Activated CD4-positive, alpha-beta T cell treated with anti-CD3 and anti-CD28 coated beads, Interleukin-2, amount 10 ng/mL, durations not matched to agents 7 days and 5 days (primary cell): ENCODE measurements at regions not wholly inside any gene's neighbourhood (a gene's known extent, or its start where the extent isn't known, plus 50 kb on each side); places are given as distances from the start of the nearest gene placed in this dataset.

Source experiments
- CTCF ChIA-PET: fragments of 350-600 bp; sonication (Branson Sonifier 250); formaldehyde crosslinking; loops from one replicate; lab custom pipeline; 2021; ENCODE audit warnings: antibody characterized with exemption; lab: Charles Lee
- POLR2A ChIA-PET: fragments of 350-600 bp; sonication (Branson Sonifier 250); formaldehyde crosslinking; loops from one replicate; lab custom pipeline; 2021; ENCODE audit warnings: antibody characterized with exemption; lab: Charles Lee
- DNase-seq: peaks from one replicate; pipeline ENCODE4 v3.0.0-alpha.2; 2020
- H3K27ac Mint-ChIP-seq: one replicate; pipeline ENCODE4 v1.8.0; 2021; ENCODE audit warnings: mild to moderate bottlenecking, moderate library complexity, mixed read lengths
- H3K27me3 Mint-ChIP-seq: one replicate; pipeline ENCODE4 v1.8.0; 2021; ENCODE audit warnings: mixed read lengths
- H3K36me3 Mint-ChIP-seq: one replicate; pipeline ENCODE4 v1.8.0; 2021; ENCODE audit warnings: low read depth, mixed read lengths
- H3K4me1 Mint-ChIP-seq: one replicate; pipeline ENCODE4 v1.8.0; 2021; ENCODE audit warnings: mixed read lengths
- H3K4me3 Mint-ChIP-seq: one replicate; pipeline ENCODE4 v1.8.0; 2021; ENCODE audit warnings: mild to moderate bottlenecking, moderate library complexity, mixed read lengths
- H3K9me3 Mint-ChIP-seq: one replicate; pipeline ENCODE4 v1.8.0; 2021; ENCODE audit warnings: mixed read lengths

DNA sequence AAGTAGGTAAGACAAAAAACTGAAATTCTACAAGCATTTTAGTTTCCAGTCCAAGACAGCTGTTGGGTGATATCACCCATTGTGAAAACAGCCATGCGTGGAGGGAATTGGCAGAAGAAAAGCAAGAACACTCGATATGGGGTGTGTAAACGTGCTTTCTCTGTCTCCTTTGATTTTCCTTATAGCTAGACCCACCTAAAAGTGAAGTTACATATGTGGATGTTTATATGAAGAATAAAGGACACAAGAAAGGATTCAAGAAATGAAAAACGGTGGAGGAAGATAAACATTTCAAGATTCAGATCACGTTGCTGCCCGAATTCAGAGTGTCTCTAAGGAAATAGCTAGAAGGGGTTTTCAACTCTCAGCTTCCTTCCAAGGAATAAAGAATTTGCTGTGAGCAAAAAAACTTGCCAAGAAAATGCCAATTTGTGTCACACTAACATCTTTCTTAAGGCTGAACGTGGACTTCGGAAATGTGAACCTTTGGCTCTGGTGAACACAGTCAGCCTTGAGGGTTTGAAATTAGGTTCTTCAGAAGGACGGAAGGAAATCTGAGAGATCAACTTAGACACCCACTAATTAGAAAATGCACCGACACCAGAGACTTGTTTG, 269.0 kb upstream of the ADAMTS9 start:
- H3K36me3 Mint-ChIP-seq: no peaks in the 10 kb centered on the region
- H3K4me3 Mint-ChIP-seq: no peak overlapping the region
- DNase-seq: no peak
- H3K4me1 Mint-ChIP-seq: no peaks in the 10 kb centered on the region
- no peak overlapping the region for H3K27ac Mint-ChIP-seq
- peaks cover 6% of the 10 kb centered on the region for H3K9me3 Mint-ChIP-seq
- ChIA-PET CTCF (no interaction called here), POLR2A (no interaction called here)
- no peaks in the 10 kb centered on the region for H3K27me3 Mint-ChIP-seq

DNA sequence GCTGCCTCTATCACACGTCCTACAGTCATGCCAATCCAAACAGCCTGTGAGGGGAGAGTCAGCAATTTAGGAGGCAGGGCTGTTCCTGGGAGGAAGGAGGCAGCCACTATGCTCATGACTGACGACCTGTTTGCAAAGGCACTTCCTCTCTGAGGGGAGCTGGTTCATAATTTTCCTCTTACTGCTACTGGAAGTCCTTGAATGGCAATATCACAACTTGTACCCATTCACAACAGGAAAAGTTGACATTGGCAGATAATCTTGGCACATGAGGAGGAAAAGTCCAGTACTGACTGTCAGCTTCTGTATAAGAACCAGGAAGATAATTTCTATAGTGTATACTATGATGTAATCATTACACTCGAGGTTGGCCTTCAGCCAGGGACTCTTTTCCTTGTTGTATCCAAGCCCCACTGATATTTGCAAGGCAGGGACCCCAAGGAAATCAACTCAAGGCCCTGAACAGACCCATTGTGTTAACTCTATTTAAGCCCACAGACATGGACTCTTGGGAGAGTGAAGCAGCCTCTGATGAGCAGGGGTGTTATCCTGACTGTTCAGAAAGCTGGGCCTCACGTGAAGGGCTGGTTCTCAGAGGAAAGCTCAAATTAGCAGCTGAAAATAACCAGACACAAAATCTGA, 267.3 kb upstream of the ADAMTS9 start:
- POLR2A ChIA-PET: no interaction called here

DNA sequence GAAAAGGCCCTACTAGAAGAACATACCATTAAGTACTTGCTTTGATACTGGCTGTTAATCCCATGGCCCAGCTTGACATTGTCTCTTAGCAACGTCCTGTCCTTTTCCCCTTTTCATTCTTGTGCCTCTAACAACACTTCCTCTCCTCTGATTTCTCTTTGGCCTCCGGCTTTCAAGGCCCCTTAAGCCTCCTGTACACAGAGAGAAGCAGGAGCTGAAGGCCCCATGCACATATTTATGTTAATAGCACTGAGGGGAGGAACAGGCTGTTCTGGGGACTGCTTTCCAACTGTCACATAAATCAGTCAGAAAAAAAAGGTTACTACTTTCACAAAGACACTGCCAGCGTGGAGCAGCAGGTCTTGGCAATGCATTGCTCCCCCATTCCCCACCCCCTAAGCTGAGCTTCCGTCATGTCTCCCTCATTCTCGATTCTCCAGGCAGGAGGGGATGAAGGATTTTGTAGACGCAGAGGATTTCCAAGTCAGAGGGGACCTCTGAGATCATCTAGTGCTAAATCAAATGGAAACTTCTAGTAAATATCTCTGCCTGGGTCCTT, 257.4 kb upstream of the ADAMTS9 start:
- Mint-ChIP-seq H3K4me1 (no peaks in the 10 kb centered on the region), H3K27me3 (no peaks in the 10 kb centered on the region), H3K36me3 (no peaks in the 10 kb centered on the region), H3K27ac (no peak overlapping the region), H3K4me3 (no peak overlapping the region), H3K9me3 (peaks cover 4% of the 10 kb centered on the region)
- ChIA-PET CTCF (interaction anchor here (1.3 kb wide), 1 partner anchor 32 kb away, joined by 3 read pairs; no protein-coding TSS in a partner anchor), POLR2A (no interaction called here)
- no peak for DNase-seq

More for the DNA sequence above, 267.3 kb upstream of the ADAMTS9 start:
- DNase-seq: no peak
- Mint-ChIP-seq H3K4me3 (no peak overlapping the region), H3K36me3 (no peaks in the 10 kb centered on the region), H3K27ac (no peak overlapping the region), H3K27me3 (no peaks in the 10 kb centered on the region), H3K4me1 (no peaks in the 10 kb centered on the region), H3K9me3 (peaks cover 6% of the 10 kb centered on the region)
- CTCF ChIA-PET: no interaction called here

DNA sequence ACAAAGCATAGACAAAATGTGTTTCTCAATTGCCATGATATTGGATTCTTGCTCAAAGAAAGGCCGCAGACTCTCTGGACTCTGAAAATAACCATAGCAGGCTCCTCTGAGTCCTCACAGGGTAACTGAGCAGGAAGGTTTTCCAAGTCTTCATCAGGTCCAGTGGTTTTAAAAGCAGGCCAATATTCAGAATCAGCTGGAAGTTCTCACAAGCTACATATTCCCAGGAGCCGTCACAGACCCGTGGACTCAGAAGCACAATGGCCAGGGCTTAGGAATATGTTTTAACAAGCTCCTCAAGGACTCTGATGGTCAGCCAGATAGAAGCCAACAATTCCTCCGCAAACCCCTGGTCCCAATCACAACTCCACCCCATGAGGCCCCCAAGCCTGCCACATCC, 256.1 kb upstream of the ADAMTS9 start:
- ChIA-PET POLR2A (no interaction called here), CTCF (interaction anchor here (1.3 kb wide), 1 partner anchor 34 kb away, joined by 3 read pairs; no protein-coding TSS in a partner anchor)
- no peak overlapping the region for H3K27ac Mint-ChIP-seq
- no peaks in the 10 kb centered on the region for H3K27me3 Mint-ChIP-seq
- no peaks in the 10 kb centered on the region for H3K4me1 Mint-ChIP-seq
- H3K9me3 Mint-ChIP-seq: peaks cover 4% of the 10 kb centered on the region
- DNase-seq: no peak
- no peaks in the 10 kb centered on the region for H3K36me3 Mint-ChIP-seq
- H3K4me3 Mint-ChIP-seq: no peak overlapping the region

DNA sequence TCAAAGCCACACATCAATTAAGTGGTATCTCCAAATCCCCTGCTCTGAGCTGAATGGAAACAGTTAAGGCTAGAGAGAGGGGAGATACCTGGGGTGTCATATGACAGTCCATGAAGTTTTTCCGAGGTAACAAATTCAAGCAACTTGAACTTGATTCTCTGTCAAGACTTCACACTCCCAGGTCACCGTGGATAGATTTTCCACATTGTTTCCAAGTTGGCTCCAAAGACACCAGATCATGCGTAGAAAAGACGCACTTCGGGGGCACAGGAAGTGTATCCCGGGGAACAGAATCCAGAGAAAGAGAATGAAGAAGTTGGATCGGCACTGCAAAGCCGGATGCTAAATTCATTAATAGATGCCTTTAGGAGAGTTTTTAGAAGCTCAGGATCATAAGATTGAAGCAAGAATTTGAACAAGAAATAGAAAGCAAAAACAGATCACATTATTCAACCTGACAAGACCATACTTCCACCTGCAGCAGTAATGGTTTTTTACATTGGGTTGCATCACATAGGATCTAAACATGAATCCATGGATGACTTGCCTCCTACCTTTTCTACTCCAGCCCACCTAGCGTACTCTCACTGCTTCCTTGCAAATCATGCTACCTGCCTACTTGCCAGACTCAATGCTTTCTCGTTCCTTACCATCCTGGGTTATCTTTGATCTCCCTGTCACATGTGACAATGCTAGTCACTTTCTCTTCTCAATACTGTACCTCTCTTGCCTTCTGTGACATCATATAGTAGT, 253.0 kb upstream of the ADAMTS9 start:
- H3K4me3 Mint-ChIP-seq: no peak overlapping the region
- ChIA-PET CTCF (interaction anchor here (0.6 kb wide), 1 partner anchor 1223 kb away, joined by 4 read pairs; no protein-coding TSS in a partner anchor), POLR2A (no interaction called here)
- DNase-seq: no peak
- H3K36me3 Mint-ChIP-seq: no peaks in the 10 kb centered on the region
- peaks cover 4% of the 10 kb centered on the region for H3K9me3 Mint-ChIP-seq
- no peak overlapping the region for H3K27ac Mint-ChIP-seq
- no peaks in the 10 kb centered on the region for H3K4me1 Mint-ChIP-seq
- H3K27me3 Mint-ChIP-seq: no peaks in the 10 kb centered on the region

DNA sequence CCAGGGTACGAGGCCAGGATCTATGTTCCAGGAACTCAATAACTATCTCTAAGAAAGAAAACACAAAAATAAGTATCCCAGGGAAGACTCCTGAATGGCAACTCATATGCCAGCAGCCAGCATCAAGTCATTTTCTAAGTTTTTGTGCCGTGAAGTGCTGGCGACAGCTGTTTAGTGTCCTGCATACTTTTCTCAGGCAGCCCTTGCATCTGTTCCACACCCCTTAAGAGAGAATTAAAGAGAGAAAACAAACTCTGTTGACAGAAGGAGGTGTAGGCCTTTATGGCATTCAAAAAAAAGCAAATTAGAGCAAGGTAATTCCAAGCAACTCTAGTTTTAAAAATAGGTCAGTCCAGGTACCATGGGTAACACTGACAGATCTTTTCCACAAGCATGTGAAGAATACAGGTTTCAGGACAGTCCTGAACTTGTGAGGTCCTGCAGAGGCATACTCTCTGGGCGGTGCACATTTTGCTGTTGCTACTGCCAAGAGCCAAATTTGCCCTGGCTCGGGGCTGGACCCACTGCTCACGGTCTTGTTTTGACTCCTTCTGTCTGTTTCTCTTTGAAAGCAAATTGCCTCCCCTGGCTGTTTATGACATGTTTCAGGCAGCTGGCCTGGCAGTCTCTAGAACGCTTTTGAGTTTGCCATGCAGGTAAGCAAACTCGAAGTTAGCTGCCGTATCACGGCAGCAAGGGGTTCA, 252.1 kb upstream of the ADAMTS9 start:
- H3K4me1 Mint-ChIP-seq: no peaks in the 10 kb centered on the region
- ChIA-PET CTCF (interaction anchor here (0.6 kb wide), 1 partner anchor 24 kb away, joined by 3 read pairs; no protein-coding TSS in a partner anchor), POLR2A (no interaction called here)
- no peak overlapping the region for H3K4me3 Mint-ChIP-seq
- no peak overlapping the region for H3K27ac Mint-ChIP-seq
- DNase-seq: no peak
- no peaks in the 10 kb centered on the region for H3K36me3 Mint-ChIP-seq
- peaks cover 4% of the 10 kb centered on the region for H3K9me3 Mint-ChIP-seq
- no peaks in the 10 kb centered on the region for H3K27me3 Mint-ChIP-seq

DNA sequence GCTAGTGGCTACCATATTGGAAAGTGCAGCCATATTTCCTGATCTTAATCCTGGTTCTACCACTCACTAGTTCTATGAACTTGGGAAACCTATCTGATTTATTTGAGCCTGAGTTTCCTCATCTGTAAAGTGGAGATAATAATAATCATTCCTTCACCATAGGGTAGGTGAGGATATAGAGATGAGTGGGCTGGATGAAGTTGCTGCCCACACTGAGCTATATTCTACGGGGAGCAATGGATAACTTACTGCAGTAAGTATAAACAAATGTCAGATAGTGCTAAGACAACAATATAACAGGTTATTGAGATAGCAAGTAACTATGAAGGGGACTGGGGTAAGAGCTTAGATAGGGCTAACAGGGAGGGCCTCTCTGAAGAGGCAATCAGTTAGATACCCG, 251.5 kb upstream of the ADAMTS9 start:
- Mint-ChIP-seq H3K27me3 (no peaks in the 10 kb centered on the region), H3K27ac (no peak overlapping the region), H3K36me3 (no peaks in the 10 kb centered on the region), H3K4me1 (no peaks in the 10 kb centered on the region), H3K9me3 (peaks cover 7% of the 10 kb centered on the region), H3K4me3 (no peak overlapping the region)
- ChIA-PET POLR2A (no interaction called here), CTCF (no interaction called here)
- no peak for DNase-seq

DNA sequence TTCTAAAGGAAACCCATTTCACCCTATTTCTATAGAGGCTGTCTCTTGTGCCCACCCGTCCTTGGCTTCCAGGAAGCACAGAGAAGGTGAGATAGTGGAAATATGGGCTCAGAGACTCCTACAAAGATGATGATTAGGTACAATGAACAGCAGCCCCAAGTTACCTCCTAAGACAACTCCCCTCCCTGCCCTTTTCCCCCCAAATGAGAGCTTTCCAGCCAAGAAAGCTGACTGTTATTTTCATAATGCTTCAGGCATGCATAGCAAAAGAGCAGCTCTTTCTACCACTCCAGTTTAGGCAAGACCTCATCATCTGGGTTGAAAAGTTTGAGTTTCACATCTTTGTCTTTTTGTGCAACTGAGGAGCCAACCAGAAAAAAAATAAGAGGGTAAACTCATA, 248.8 kb upstream of the ADAMTS9 start:
- H3K9me3 Mint-ChIP-seq: peaks cover 17% of the 10 kb centered on the region
- ChIA-PET POLR2A (no interaction called here), CTCF (no interaction called here)
- no peaks in the 10 kb centered on the region for H3K27me3 Mint-ChIP-seq
- no peak overlapping the region for H3K4me3 Mint-ChIP-seq
- H3K4me1 Mint-ChIP-seq: no peaks in the 10 kb centered on the region
- no peaks in the 10 kb centered on the region for H3K36me3 Mint-ChIP-seq
- no peak for DNase-seq
- H3K27ac Mint-ChIP-seq: no peak overlapping the region

DNA sequence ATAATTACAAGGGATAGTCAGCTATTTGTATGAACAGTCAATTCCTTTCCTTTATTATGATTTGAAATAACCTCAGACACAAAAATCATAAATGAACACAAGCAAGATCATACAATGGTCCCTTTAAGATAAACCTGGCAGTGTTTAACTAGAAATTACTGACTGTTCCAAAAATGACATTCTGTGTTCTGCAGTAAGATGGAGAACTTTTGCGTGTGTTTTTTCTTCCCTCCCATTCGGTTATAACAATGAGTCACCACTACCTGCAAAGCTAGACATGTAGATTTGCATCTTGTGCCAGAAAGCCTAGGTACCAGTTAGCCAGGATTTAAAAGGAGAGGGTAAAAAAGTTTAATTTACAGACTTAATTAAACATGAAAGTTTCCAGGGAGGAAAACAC, 248.2 kb upstream of the ADAMTS9 start:
- CTCF ChIA-PET: interaction anchor here (0.6 kb wide), 1 partner anchor 118 kb away, joined by 3 read pairs; no protein-coding TSS in a partner anchor
- H3K4me1 Mint-ChIP-seq: no peaks in the 10 kb centered on the region

DNA sequence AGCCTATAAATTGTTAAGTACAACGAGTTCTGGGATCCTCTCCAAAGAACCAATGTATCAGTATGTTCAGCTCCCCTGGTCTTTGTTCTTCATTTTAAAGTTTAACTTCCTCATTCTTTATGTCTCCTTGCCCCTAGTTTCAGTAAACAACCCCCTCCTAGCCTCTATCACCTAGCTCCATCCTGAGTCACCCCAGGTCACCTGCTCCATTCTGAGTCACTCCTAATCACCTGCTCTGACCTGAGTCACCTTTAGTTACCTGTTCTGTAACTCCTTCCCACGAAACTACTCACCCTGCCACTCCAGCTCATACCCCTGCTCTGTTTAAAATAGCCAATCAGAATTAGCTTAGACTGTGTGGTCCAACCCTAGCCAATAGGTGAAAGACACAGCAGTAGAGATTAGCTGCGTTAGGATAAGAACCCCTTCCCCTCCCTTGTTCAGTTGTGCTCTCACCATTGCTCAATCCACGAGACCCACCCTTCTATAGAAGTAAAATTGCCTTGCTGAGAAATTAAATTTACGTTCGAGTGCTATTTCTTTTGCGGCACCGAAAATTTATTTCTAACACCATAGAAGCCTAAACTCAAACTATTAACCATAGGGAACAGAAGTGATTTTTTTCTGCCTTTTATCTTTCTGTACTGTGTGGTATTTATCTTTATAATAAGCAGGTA, 245.0 kb upstream of the ADAMTS9 start:
- no peaks in the 10 kb centered on the region for H3K36me3 Mint-ChIP-seq
- no peaks in the 10 kb centered on the region for H3K4me1 Mint-ChIP-seq
- H3K4me3 Mint-ChIP-seq: no peak overlapping the region
- H3K9me3 Mint-ChIP-seq: peaks cover 15% of the 10 kb centered on the region
- no peaks in the 10 kb centered on the region for H3K27me3 Mint-ChIP-seq
- DNase-seq: no peak
- CTCF ChIA-PET: no interaction called here
- POLR2A ChIA-PET: no interaction called here
- no peak overlapping the region for H3K27ac Mint-ChIP-seq

More for the DNA sequence above, 248.2 kb upstream of the ADAMTS9 start:
- Mint-ChIP-seq H3K27me3 (no peaks in the 10 kb centered on the region), H3K9me3 (peaks cover 15% of the 10 kb centered on the region), H3K36me3 (no peaks in the 10 kb centered on the region), H3K27ac (no peak overlapping the region), H3K4me3 (no peak overlapping the region)
- DNase-seq: no peak
- POLR2A ChIA-PET: no interaction called here

DNA sequence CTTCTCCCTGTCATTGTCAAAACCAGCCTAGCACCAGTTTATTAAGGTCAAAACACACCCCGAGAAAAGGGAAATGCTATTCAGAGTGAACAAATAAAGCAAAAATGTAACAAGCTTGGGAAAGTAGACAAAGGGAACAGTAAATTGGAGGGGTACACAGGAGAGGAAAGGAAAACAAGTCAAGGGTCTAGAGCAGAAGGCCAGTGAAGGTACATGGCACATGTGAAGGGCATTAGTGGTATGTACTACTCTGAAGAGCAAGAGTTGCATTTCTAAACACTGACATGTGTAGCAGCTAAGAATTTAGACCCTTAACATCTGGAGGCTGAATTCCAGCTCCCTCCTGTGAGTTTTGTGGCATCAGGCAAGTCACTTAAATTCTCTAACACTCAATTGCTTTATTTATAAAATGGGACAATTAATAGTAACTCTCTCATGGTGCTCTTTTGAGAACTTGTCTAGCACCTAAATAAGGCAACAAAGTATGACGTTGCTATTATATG, 244.3 kb upstream of the ADAMTS9 start:
- H3K4me1 Mint-ChIP-seq: no peaks in the 10 kb centered on the region
- H3K27ac Mint-ChIP-seq: no peak overlapping the region
- no peak overlapping the region for H3K4me3 Mint-ChIP-seq
- no peaks in the 10 kb centered on the region for H3K27me3 Mint-ChIP-seq
- POLR2A ChIA-PET: no interaction called here
- CTCF ChIA-PET: no interaction called here
- no peak for DNase-seq
- no peaks in the 10 kb centered on the region for H3K36me3 Mint-ChIP-seq
- peaks cover 15% of the 10 kb centered on the region for H3K9me3 Mint-ChIP-seq

DNA sequence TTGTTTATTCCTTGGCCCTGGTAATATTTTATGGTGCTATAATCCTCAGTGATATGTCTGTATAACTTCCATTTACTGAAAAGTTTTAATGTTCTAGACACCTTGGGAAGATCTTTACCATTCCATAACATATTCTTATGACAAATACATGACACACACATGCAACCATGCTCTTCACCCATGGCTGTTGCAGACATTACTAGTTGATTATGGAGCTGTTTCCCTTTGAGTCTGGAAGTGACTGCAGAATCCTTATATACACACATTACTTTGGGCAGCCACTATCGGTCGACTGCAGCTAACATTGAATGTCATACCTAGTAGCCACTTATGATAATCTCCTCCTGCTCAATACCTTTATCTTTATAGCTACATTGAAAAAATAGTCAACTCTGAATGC, 243.1 kb upstream of the ADAMTS9 start:
- POLR2A ChIA-PET: no interaction called here
- DNase-seq: no peak
- H3K27ac Mint-ChIP-seq: no peak overlapping the region
- no peaks in the 10 kb centered on the region for H3K36me3 Mint-ChIP-seq
- H3K4me3 Mint-ChIP-seq: no peak overlapping the region
- H3K27me3 Mint-ChIP-seq: no peaks in the 10 kb centered on the region
- no peaks in the 10 kb centered on the region for H3K4me1 Mint-ChIP-seq
- CTCF ChIA-PET: no interaction called here
- H3K9me3 Mint-ChIP-seq: peaks cover 15% of the 10 kb centered on the region
